ENCODE measurements at regions not wholly inside any gene's neighbourhood (a gene's known extent, or its start where the extent isn't known, plus 50 kb on each side); places are given as distances from the start of the nearest gene placed in this dataset.

- ChIA-PET CTCF (interaction anchor here (1.6 kb wide), 1 partner anchor 9 kb away, joined by 3 read pairs; no protein-coding TSS in a partner anchor), POLR2A (no interaction called here)
- peak in 2 of 3 donors; percentile 38 to 50 for DNase-seq
- no peak overlapping the region for H3K27ac ChIP-seq (ENCODE audit: insufficient read depth in 1 of 2, low read depth in 1 of 2, low read length in 2 of 2, poor library complexity in 1 of 2, severe bottlenecking in 2 of 2)
- H3K27me3 ChIP-seq (replicated peaks in 2 of 5; ENCODE audit: control insufficient read depth in 4 of 5, insufficient read depth in 5 of 5, low read length in 4 of 5): no peaks in the 10 kb centered on the region
- H3K4me1 ChIP-seq (ENCODE audit: control extremely low read depth in 1 of 4, control insufficient read depth in 4 of 4, insufficient read depth in 4 of 4, low read length in 3 of 4): peaks cover 0 to 12% (median 1%) of the 10 kb centered on the region in 4 experiments
- H3K4me3 ChIP-seq (ENCODE audit: control insufficient read depth in 1 of 7, extremely low read depth in 1 of 7, insufficient read depth in 4 of 7, low read depth in 2 of 7, low read length in 6 of 7): no peak overlapping the region
- H3K36me3 ChIP-seq (ENCODE audit: control insufficient read depth in 4 of 4, insufficient read depth in 4 of 4, low read length in 3 of 4): no peaks in the 10 kb centered on the region
- peaks cover 0 to 19% (median 2%) of the 10 kb centered on the region in 5 experiments for H3K9me3 ChIP-seq (ENCODE audit: control extremely low read depth in 1 of 5, control insufficient read depth in 4 of 5, insufficient read depth in 2 of 5, low read depth in 1 of 5, low read length in 4 of 5)
- whole genome bisulfite sequencing (ENCODE audit: insufficient coverage): 90% methylated on average over 2 of the region's 3 CpGs
Measured at GRCh38 chr1:60583696-60584095, 498.7 kb upstream of the NFIA start.

- peaks cover 0 to 14% (median 1%) of the 10 kb centered on the region in 4 experiments for H3K4me1 ChIP-seq (ENCODE audit: control extremely low read depth in 1 of 4, control insufficient read depth in 4 of 4, insufficient read depth in 4 of 4, low read length in 3 of 4)
- H3K9me3 ChIP-seq (ENCODE audit: control extremely low read depth in 1 of 5, control insufficient read depth in 4 of 5, insufficient read depth in 2 of 5, low read depth in 1 of 5, low read length in 4 of 5): peaks cover 0 to 19% (median 2%) of the 10 kb centered on the region in 5 experiments
- no peak overlapping the region for H3K27ac ChIP-seq (ENCODE audit: insufficient read depth in 1 of 2, low read depth in 1 of 2, low read length in 2 of 2, poor library complexity in 1 of 2, severe bottlenecking in 2 of 2)
- CTCF ChIA-PET: no interaction called here
- POLR2A ChIA-PET: no interaction called here
- H3K27me3 ChIP-seq (replicated peaks in 2 of 5; ENCODE audit: control insufficient read depth in 4 of 5, insufficient read depth in 5 of 5, low read length in 4 of 5): no peaks in the 10 kb centered on the region
- DNase-seq: peak in 1 of 3 donors; percentile 43
- 85% methylated on average over 7 of the region's 7 CpGs for WGBS (ENCODE audit: insufficient coverage)
- H3K4me3 ChIP-seq (ENCODE audit: control insufficient read depth in 1 of 7, extremely low read depth in 1 of 7, insufficient read depth in 4 of 7, low read depth in 2 of 7, low read length in 6 of 7): peak overlapping the region in 1 of 7 experiments; percentile 33
- no peaks in the 10 kb centered on the region for H3K36me3 ChIP-seq (ENCODE audit: control insufficient read depth in 4 of 4, insufficient read depth in 4 of 4, low read length in 3 of 4)
Measured at GRCh38 chr1:60581455-60582220, 500.7 kb upstream of the NFIA start.

GRCh38 chr1:60577029-60577428 lies 503.5 kb upstream of the C1orf87 start:
- Histone ChIP-seq H3K27me3 (replicated peaks in 2 of 5; ENCODE audit: control insufficient read depth in 4 of 5, insufficient read depth in 5 of 5, low read length in 4 of 5) (no peaks in the 10 kb centered on the region), H3K27ac (ENCODE audit: insufficient read depth in 1 of 2, low read depth in 1 of 2, low read length in 2 of 2, poor library complexity in 1 of 2, severe bottlenecking in 2 of 2) (no peak overlapping the region), H3K4me1 (ENCODE audit: control extremely low read depth in 1 of 4, control insufficient read depth in 4 of 4, insufficient read depth in 4 of 4, low read length in 3 of 4) (peaks cover 7 to 39% (median 8%) of the 10 kb centered on the region in 4 experiments), H3K9me3 (ENCODE audit: control extremely low read depth in 1 of 5, control insufficient read depth in 4 of 5, insufficient read depth in 2 of 5, low read depth in 1 of 5, low read length in 4 of 5) (no peaks in the 10 kb centered on the region), H3K4me3 (ENCODE audit: control insufficient read depth in 1 of 7, extremely low read depth in 1 of 7, insufficient read depth in 4 of 7, low read depth in 2 of 7, low read length in 6 of 7) (no peak overlapping the region), H3K36me3 (ENCODE audit: control insufficient read depth in 4 of 4, insufficient read depth in 4 of 4, low read length in 3 of 4) (no peaks in the 10 kb centered on the region)
- CTCF ChIA-PET: interaction anchor here (1.0 kb wide), 1 partner anchor 13 kb away, joined by 3 read pairs; no protein-coding TSS in a partner anchor
- WGBS (ENCODE audit: insufficient coverage): 67% methylated on average over 1 of the region's 2 CpGs
- no peak for DNase-seq
- POLR2A ChIA-PET: interaction anchor here (0.6 kb wide), 1 partner anchor 995 kb away, joined by 3 read pairs; no protein-coding TSS in a partner anchor

- Histone ChIP-seq H3K4me1 (ENCODE audit: control extremely low read depth in 1 of 4, control insufficient read depth in 4 of 4, insufficient read depth in 4 of 4, low read length in 3 of 4) (peaks cover 5 to 32% (median 8%) of the 10 kb centered on the region in 4 experiments), H3K4me3 (ENCODE audit: control insufficient read depth in 1 of 7, extremely low read depth in 1 of 7, insufficient read depth in 4 of 7, low read depth in 2 of 7, low read length in 6 of 7) (peak overlapping the region in 1 of 7 experiments; percentile 29), H3K27ac (ENCODE audit: insufficient read depth in 1 of 2, low read depth in 1 of 2, low read length in 2 of 2, poor library complexity in 1 of 2, severe bottlenecking in 2 of 2) (no peak overlapping the region), H3K36me3 (ENCODE audit: control insufficient read depth in 4 of 4, insufficient read depth in 4 of 4, low read length in 3 of 4) (no peaks in the 10 kb centered on the region), H3K9me3 (ENCODE audit: control extremely low read depth in 1 of 5, control insufficient read depth in 4 of 5, insufficient read depth in 2 of 5, low read depth in 1 of 5, low read length in 4 of 5) (no peaks in the 10 kb centered on the region), H3K27me3 (replicated peaks in 2 of 5; ENCODE audit: control insufficient read depth in 4 of 5, insufficient read depth in 5 of 5, low read length in 4 of 5) (no peaks in the 10 kb centered on the region)
- ChIA-PET CTCF (no interaction called here), POLR2A (no interaction called here)
- WGBS (ENCODE audit: insufficient coverage): 44% methylated on average over 1 of the region's 2 CpGs
- DNase-seq: peak in 2 of 3 donors; percentile 37 to 65
Measured at GRCh38 chr1:60575326-60575977, 501.9 kb upstream of the C1orf87 start.

GRCh38 chr1:60573726-60574409 lies 500.3 kb upstream of the C1orf87 start:
- Histone ChIP-seq H3K36me3 (ENCODE audit: control insufficient read depth in 4 of 4, insufficient read depth in 4 of 4, low read length in 3 of 4) (no peaks in the 10 kb centered on the region), H3K27me3 (replicated peaks in 2 of 5; ENCODE audit: control insufficient read depth in 4 of 5, insufficient read depth in 5 of 5, low read length in 4 of 5) (no peaks in the 10 kb centered on the region), H3K9me3 (ENCODE audit: control extremely low read depth in 1 of 5, control insufficient read depth in 4 of 5, insufficient read depth in 2 of 5, low read depth in 1 of 5, low read length in 4 of 5) (no peaks in the 10 kb centered on the region), H3K4me1 (ENCODE audit: control extremely low read depth in 1 of 4, control insufficient read depth in 4 of 4, insufficient read depth in 4 of 4, low read length in 3 of 4) (peaks cover 5 to 28% (median 8%) of the 10 kb centered on the region in 4 experiments), H3K27ac (ENCODE audit: insufficient read depth in 1 of 2, low read depth in 1 of 2, low read length in 2 of 2, poor library complexity in 1 of 2, severe bottlenecking in 2 of 2) (no peak overlapping the region), H3K4me3 (ENCODE audit: control insufficient read depth in 1 of 7, extremely low read depth in 1 of 7, insufficient read depth in 4 of 7, low read depth in 2 of 7, low read length in 6 of 7) (no peak overlapping the region)
- 0% methylated on average over 1 of the region's 3 CpGs for WGBS (ENCODE audit: insufficient coverage)
- ChIA-PET POLR2A (no interaction called here), CTCF (no interaction called here)
- DNase-seq: peak in 2 of 3 donors; percentile 70 to 86

GRCh38 chr1:60573121-60573520 lies 499.6 kb upstream of the C1orf87 start:
- DNase-seq: peak in 2 of 3 donors; percentile 15 to 37
- H3K4me1 ChIP-seq (ENCODE audit: control extremely low read depth in 1 of 4, control insufficient read depth in 4 of 4, insufficient read depth in 4 of 4, low read length in 3 of 4): peaks cover 5 to 28% (median 8%) of the 10 kb centered on the region in 4 experiments
- no peaks in the 10 kb centered on the region for H3K27me3 ChIP-seq (replicated peaks in 2 of 5; ENCODE audit: control insufficient read depth in 4 of 5, insufficient read depth in 5 of 5, low read length in 4 of 5)
- H3K36me3 ChIP-seq (ENCODE audit: control insufficient read depth in 4 of 4, insufficient read depth in 4 of 4, low read length in 3 of 4): no peaks in the 10 kb centered on the region
- CTCF ChIA-PET: no interaction called here
- 67% methylated on average over 1 of the region's 1 CpG for WGBS (ENCODE audit: insufficient coverage)
- no peak overlapping the region for H3K4me3 ChIP-seq (ENCODE audit: control insufficient read depth in 1 of 7, extremely low read depth in 1 of 7, insufficient read depth in 4 of 7, low read depth in 2 of 7, low read length in 6 of 7)
- H3K27ac ChIP-seq (ENCODE audit: insufficient read depth in 1 of 2, low read depth in 1 of 2, low read length in 2 of 2, poor library complexity in 1 of 2, severe bottlenecking in 2 of 2): no peak overlapping the region
- H3K9me3 ChIP-seq (ENCODE audit: control extremely low read depth in 1 of 5, control insufficient read depth in 4 of 5, insufficient read depth in 2 of 5, low read depth in 1 of 5, low read length in 4 of 5): no peaks in the 10 kb centered on the region
- POLR2A ChIA-PET: no interaction called here
